ENCODE measurements at regions not wholly inside any gene's neighbourhood (a gene's known extent, or its start where the extent isn't known, plus 50 kb on each side); places are given as distances from the start of the nearest gene placed in this dataset.
"Not testable (repeated sequence)": the region's sequence is repeated elsewhere in the genome, so short reads cannot be mapped to it uniquely, and the experiment has no call there.

DNA sequence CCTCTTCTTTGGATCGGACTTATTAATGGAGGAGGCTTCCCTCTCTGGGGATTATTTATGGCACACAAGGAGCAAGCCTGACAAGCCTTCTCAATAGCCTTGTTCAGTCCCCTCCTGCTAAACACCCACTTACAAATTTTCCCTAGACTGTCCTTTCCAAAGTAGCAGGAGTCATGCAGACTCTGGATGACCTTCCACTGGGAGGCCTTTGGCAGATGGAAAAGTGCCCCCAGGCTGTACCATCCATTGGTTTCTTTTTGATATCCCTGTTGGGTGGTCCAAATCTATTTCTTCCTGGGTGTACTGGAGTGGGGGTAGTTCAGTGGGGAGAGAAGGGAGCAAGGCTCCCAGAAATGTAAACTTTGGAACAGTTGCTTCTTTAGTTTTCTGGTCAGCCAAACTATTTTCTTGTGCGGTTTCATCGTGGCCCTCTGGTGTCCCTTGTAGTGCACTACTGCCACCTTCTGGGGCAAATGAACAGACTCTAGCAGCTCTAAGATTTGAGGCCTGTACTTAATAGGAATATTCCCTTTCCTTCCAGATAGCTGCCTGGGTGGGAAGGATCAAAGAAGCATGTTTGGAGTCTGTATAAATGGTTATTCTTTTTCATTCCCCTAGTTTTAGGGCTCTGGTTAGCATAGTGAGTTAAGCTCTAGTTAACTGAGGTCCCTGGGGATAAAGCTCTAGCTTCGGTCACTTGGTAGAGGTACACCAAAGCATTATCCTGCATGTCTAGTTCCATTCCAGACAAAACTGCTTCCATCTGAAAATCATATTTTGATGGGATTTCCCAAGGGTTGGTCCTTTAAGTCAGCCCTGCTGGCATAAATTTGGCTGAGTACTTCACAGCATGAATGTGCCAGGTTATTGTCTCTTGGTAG lies 409.5 kb downstream of the SLC6A15 start:
- DNase-seq (ENCODE audit: low read depth in 1 of 2, low spot score in 1 of 2), result peak in 1 of 2 donors; percentile 4

DNA sequence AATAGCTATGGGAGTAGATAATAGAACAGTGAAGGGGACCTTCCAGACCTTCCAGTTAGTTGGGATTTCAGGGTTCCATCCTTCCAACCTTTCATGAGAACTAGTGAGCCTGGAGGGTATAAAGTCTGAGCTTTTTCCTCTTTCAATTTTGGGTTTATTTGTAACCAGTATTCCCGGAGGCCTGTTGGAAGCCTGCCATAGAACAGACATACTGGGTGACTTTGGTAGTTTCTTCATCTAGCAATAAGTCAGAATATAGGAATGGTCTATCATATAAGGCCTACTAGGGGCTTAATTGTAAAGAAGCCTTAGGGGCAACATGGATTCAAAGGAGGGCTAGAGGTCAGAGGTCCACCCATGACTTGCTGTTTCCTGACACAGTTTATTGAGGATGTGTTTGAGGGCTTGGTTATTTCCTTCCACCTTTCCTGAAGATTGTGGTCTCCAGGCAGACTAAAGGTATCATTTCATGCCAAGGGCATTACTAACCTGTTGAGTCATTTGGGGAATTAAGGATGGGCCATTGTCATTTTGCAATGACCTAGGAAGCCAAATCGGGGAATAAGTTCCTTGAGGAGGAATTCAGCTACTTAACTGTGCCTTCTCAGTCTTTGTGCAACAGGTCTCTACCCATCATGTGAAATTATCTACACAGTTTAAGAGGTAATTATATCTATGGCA lies 410.3 kb downstream of the SLC6A15 start:
- no peak for DNase-seq (ENCODE audit: low read depth in 1 of 2, low spot score in 1 of 2)

- DNase-seq (ENCODE audit: low read depth in 1 of 2, low spot score in 1 of 2), result no peak
Measured at GRCh38 chr12:84497819-84498218, 414.8 kb downstream of the SLC6A15 start.

DNA sequence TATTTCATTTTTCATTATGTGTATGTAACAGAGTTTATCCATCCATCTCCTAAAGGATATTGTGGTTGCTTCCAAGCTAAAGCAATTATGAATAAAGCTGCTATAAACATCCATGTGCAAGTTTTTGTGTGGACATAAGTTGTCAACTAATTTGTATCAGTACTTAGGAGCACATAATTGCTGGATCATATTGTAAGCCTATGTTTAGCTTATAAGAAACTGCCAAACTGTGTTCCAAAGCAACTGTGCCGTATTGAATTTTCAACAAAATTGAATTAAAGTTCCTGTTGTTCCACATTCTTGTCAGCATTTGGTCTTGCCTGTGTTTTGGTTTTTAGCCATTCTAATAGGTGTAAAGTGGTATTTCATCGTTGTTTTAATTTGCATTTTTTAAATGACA lies 416.9 kb downstream of the SLC6A15 start:
- DNase-seq (ENCODE audit: low read depth in 1 of 2, low spot score in 1 of 2), result no peak

- DNase-seq (ENCODE audit: low read depth in 1 of 2, low spot score in 1 of 2), result no peak
Measured at GRCh38 chr12:84492351-84492883, 420.2 kb downstream of the SLC6A15 start.

- no peak for DNase-seq (ENCODE audit: low read depth in 1 of 2, low spot score in 1 of 2)
Measured at GRCh38 chr12:84484798-84485197, 427.8 kb downstream of the SLC6A15 start.

GRCh38 chr12:84480803-84481202 lies 431.8 kb downstream of the SLC6A15 start:
- DNase-seq (ENCODE audit: low read depth in 1 of 2, low spot score in 1 of 2), result no peak

DNA sequence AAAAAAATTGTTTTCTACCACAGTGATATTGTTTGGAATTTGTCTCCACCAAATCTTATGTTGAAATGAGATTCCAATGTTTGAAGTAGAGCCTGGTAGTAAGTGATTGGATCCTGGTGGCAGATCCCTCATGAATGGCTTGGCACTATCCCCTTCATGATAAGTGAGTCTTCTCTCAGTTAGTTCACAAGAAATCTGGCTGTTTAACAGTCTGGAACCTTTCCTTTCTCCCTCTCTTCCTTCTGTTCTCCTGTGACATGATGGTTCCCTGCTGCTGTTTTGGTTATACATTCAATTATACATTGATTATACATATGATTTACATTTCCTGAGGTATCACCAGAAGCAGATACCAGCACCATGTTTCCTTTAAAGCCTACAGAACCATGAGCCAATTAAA lies 442.2 kb downstream of the SLC6A15 start:
- no peak for DNase-seq (ENCODE audit: low read depth in 1 of 2, low spot score in 1 of 2)

DNA sequence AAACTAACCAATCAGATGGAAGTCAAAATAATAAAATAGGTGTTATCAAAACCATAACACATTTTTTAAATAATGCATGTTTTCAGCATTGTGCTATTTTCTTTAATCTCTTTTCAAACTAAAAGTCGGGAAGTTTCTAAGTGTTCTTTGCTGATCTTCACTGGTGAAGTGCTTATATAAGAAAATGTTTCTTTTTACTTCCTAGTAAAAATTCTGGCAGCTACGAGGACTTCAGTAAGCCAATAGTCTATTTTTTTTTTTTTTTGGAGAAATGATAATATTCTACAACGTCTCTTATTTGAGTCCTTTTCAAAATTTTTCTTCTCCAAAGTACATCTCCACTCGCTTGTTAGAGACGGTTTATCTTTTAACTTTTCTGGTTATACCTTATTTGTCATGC lies 448.0 kb downstream of the SLC6A15 start:
- DNase-seq (ENCODE audit: low read depth in 1 of 2, low spot score in 1 of 2), result no peak

GRCh38 chr12:84463741-84464495 lies 448.7 kb downstream of the SLC6A15 start:
- no peak for DNase-seq (ENCODE audit: low read depth in 1 of 2, low spot score in 1 of 2)

DNA sequence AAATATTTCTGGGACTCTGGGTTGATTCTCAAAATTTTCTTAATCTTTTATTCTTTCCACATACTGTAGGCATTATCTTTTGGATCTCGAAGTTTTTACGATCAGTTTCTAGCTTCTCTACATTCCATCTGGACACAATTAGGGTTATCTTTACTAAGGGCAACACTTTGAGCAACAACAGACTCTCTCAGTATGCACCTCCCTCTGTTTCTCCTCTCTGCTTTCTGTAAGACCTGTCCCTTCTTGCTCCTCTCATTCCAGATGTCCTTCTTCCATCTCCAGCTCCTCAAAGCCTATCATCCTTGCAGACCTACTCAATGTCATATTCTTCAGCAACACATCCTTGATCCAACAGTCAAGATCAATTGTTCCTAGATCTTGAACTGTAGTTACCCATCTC lies 457.0 kb downstream of the SLC6A15 start:
- DNase-seq (ENCODE audit: low read depth in 1 of 2, low spot score in 1 of 2), result no peak

GRCh38 chr12:84446478-84446877 lies 466.1 kb downstream of the SLC6A15 start:
- DNase-seq (ENCODE audit: low read depth in 1 of 2, low spot score in 1 of 2), result not testable (repeated sequence)

DNA sequence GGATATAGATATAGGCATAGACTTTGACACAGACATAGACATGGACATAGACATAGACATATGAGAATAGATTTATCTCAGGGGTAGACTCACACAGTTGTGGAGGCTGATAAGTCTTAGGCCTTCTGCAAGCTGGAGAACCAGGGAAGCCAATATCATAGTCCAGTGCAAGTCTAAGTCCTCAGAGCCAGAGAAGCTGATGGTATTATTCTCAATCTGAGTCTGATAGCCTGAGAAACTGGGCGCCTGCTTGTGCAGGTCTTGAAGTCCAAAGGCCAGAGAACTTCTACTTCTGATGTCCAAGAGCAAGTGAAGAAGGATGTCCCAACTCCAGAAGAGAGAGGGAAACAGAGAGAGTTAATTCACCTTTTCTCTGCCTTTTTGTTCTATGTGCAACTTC lies 476.5 kb downstream of the SLC6A15 start:
- DNase-seq (ENCODE audit: low read depth in 1 of 2, low spot score in 1 of 2), result no peak

DNA sequence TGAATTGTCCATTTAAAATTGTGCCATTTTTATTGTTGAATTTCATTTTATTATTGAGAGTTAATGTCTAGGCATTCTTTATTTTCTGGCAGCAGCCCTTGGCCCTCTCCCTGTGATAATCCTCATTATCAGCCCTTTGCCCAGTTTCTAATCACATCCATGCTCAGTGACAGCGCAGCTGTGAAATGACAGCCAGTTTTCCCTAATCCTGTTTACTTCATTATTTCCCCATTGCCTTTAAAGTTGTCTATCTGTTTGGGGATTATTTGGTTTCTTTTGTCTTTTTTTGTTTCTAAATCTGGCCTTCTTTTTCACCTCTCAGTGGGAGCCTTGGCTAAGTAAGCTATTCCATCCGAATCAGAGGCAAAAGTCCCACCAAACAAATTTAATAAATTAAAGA lies 476.9 kb downstream of the SLC6A15 start:
- DNase-seq (ENCODE audit: low read depth in 1 of 2, low spot score in 1 of 2), result no peak

DNA sequence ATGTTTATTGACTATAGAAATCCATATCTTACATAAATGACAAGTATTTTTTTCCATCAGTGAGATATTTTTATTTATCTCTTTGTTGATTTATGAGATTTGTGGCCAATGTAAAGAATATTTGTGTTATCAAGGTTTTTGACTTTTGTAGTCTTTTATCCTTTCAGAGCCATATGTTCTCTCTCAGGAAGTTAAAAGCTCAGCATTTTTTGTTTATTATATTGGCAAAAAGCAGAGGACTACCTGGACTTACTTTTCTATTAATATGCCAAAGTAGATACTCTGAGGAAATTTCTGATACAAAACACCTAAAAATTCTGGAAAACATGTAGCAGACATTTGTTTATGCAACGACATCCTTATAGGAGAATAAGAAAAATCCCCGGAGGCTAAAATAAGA lies 490.3 kb downstream of the SLC6A15 start:
- DNase-seq (ENCODE audit: low read depth in 1 of 2, low spot score in 1 of 2), result no peak

- no peak for DNase-seq (ENCODE audit: low read depth in 1 of 2, low spot score in 1 of 2)
Measured at GRCh38 chr12:84421103-84421502, 491.5 kb downstream of the SLC6A15 start.

- DNase-seq (ENCODE audit: low read depth in 1 of 2, low spot score in 1 of 2), result no peak
Measured at GRCh38 chr12:84416626-84417025, 496.0 kb downstream of the SLC6A15 start.

- no peak for DNase-seq (ENCODE audit: low read depth in 1 of 2, low spot score in 1 of 2)
Measured at GRCh38 chr12:84415946-84416345, 496.7 kb downstream of the SLC6A15 start.

- no peak for DNase-seq (ENCODE audit: low read depth in 1 of 2, low spot score in 1 of 2)
Measured at GRCh38 chr12:84413656-84414055, 498.9 kb downstream of the SLC6A15 start.

GRCh38 chr12:84412226-84412625 lies 500.4 kb downstream of the SLC6A15 start:
- no peak for DNase-seq (ENCODE audit: low read depth in 1 of 2, low spot score in 1 of 2)

GRCh38 chr12:84411031-84411430 lies 501.6 kb downstream of the SLC6A15 start:
- DNase-seq (ENCODE audit: low read depth in 1 of 2, low spot score in 1 of 2), result no peak

GRCh38 chr12:84408936-84409335 lies 503.7 kb downstream of the SLC6A15 start:
- DNase-seq (ENCODE audit: low read depth in 1 of 2, low spot score in 1 of 2), result no peak
